Stimulated activated CD8-positive, alpha-beta memory T cell treated with anti-CD3 and anti-CD28 coated beads, Interleukin-15, amount 100 ng/mL, for 4 hours (primary cell): ENCODE measurements at regions not wholly inside any gene's neighbourhood (a gene's known extent, or its start where the extent isn't known, plus 50 kb on each side); places are given as distances from the start of the nearest gene placed in this dataset.

Experiments
- DNase-seq, 2 donors: peaks; one replicate each; pipeline ENCODE4 v3.0.0-alpha.2; 2020; ENCODE audit warnings: low read depth in 2 of 2

DNA sequence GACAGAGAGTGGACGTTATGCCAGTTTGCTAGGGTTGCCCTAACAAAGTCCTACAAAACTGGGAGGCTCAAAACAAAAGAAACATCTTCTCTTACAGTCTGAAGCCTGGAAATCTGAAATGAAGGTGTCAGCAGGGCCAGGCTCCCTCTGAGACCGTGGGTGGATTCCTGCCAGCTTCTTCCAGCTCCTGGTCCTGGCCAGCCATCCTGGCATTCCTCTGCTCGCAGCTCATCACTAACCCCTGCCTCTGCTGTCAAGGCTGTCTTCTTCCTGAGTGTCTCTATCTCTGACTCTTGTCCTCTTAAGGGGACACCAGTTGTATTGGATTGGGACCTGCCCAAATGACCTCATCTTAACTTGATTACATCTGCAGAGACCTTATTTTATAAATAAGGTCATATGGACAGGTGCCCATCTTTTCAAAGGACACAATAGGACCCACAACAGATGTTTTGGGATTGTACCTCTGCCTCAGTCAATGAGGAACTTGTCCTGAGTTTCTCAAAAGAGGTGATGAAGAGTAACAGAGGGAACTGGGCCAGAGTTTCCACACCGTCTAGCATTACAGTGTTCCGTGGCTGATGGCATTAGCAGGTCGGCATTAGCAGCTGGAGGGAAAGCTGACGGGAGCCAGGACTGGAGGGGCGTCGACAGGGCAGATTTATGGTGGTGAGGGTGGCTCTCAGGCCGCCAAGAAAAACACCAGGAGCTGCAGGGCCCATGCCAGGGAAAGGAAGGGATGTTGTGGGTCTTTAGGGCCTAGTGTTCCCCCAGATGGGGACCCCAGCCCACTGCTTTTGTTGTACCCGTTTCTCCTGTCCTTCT lies 157.3 kb downstream of the TBXT start:
- DNase-seq, result no peak

DNA sequence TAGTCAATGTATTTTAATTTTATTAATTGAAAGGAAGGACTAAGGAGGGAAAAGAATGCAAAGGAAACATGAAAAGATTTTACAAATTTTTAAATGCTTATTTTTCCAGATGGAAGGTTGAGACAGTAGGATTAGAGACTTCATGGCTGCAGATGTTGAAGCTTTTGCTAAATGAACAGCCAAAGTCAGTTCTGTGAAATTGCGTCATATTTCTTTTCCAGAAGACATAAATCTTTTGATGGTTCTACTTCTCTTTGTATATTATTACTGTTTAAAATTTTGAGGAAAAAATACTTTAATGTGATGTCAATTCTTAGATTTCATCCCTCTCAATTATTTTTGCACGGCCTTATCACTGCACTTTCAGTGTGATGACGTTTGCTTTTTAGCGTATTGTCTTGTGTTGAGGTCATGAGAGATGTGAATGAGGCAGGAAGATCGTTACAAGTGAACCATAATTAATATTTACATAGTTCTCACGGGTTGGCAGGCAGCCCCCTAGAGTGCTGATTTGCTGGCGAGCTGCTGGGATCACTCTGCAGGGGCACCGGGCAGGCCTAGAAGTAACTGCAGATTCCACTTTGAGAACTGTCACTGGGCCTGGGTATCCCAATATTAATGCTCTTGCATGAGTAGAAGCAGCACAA lies 158.1 kb downstream of the TBXT start:
- DNase-seq, result no peak

DNA sequence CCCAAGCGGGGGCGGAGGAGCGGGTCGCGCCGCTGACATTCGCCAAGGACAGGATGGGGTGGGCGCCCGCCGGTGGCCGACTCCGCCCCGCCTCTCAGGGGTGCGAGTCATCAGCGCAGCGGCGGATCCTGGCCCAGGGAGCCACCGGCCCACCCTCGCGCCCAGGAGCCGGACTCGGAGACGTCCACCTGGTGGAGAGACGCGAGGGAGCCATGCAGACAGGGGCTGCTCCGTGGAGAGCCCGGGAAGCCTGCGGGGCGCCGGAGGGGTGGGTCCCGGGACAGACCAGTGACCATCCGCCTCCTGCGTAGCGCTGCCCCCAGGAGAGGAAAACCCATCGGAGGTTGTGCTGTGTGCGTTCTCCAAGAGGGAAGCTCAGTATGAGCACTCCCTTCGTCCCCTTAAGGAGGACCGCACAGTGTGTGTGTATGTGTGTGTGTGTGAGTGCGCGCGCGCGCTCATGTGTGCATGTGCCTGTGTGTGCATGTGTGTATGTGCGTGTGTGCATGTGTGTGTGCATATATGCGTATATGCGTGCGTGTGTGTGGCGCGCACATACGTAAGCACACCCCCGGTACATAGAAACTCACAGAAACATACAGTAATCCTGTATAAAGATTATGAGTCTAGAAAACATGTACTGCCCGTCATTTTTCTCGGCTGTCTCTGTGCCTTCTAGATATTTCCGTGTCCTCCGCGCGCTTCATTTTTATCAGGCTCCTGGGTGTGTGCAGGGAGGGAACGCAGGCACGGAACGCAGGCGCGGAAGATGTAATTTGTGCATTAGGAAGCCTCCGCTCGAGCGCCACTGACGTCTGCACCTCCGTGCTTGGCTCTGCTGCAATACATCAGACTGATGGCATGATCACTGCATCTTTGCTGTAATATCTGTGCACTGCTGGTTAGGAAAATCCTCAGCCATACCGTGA lies 158.9 kb downstream of the TBXT start:
- no peak for DNase-seq

DNA sequence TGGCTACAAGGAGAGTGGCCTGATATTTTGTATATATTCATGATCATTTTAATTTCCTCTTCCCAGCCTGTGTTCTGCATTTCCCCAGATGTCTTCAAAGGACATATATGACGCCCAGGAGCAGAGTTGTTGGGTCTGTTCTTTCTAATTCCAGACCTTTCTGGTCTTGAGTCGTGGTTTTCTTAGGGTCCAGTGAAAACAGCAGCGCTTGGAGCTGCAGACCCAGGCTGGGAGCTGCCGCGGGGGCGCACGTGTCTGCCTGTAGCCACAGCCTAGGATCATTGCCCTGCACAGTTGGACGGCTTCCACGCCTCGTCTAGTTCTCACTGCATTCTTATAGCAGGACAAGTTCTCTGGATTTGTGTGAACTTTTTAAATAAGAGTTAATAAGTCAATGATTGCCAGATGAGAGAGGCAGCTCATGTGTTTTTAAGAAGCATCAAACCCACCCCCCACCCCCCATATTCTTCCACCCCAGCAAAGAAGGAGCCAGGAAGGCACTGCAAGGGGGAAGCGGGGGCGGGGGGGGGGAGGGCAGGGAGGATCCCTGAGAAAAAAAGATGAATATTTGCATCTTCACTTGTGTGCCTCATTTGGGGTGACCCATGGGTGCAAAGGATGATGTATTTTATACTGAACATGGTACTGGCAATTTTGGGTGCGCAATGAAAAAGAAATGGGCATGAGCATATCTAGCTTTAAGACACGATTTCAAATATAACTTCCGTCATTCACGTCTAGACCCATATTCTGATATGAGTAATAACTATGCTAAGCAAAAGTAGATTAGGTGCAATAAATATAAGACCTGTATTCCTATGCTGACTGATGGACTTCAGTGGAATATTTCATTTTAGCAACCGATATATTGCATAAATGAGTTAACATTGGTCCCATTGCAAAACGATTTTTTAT lies 160.0 kb downstream of the TBXT start:
- DNase-seq, result no peak

DNA sequence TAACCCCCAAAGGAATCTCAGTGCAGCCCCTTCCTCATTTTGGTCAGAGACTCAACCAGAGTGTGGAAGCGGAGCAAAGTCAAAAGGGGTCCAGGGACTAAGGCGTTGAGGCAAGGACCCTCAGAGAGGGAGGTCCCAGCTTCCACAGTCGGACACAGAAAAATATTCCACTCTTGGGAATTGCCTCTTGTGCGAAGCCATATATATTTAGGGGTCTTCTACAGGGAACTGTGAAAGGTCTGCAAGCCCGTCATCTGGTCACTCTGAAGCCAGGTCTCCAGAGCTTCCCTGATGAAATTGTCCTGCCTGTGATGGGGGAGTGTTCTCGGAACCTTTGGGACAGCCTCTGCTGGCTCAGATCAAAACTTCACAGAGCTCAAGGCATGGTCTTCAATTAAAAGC lies 160.8 kb downstream of the TBXT start:
- no peak for DNase-seq

DNA sequence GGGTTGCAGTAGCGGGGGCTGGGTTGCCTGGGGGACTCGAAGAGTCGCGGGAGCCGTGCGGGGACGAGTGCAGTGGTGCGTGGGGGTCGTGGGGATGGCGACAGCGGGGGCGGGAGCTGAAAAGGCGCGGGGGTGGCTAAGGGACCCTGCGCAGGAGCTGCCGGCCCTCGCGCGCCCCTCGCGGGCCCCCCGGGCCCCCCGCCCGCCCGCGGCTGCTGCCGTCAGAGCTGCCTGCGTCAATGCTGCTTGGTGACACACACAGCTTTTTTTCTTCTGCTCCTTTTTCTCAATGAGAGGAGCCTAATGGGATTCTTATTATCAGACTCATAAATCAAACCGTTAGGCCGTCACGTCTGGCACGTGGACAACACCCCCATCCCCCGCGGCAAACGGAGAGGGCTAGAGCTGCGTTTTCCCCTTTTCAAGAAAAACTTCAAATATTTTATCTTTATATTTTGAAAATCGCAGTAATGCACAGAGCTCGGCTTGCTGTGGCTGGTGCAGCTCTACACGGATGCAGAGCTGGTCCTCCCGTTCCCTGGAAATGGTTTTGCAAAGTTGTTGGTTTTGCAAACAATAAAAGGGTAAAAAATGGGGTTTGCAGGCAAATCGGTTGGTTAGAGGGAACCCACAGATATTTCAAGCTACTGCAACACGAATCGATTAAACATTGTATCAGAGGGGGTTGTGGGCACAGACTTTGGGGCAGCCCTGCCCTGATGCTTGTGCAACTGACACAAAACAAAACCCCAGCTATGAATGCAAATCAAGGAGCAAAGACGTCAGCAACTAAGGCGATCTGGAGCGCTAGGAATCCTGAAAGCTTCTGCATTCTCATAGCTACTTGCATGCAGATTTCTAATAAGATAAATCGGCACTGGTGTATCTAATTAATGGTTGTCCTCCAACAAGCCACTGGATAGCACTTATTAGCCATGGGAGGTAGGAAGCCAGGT lies 161.4 kb downstream of the TBXT start:
- DNase-seq, result no peak

DNA sequence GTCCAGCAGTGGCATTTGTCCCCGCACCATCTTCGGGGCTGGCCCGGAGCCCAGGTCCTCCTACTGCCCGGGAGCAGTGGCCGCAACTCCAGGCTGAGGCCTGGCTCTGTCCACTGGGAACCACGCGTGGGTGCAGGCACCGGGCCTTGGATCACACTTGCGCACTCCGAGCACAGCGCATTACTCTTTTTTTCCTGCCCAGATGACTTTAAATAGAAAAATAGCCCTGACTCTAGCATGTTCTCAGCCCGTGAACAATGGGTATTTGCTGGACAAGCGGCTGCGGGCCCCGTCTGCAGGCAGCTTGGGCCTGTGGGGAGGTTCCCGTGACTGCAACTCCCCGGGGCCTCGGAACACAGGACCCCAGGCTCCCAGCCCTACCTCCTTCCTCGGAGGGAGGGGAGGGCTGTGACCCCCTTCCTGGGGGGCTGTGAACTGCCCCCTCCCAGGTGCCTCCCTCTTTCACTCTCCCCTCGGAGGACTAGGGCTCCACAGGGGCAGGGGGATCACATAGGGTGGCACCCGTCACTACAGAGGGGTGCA lies 162.2 kb downstream of the TBXT start:
- DNase-seq, result no peak

DNA sequence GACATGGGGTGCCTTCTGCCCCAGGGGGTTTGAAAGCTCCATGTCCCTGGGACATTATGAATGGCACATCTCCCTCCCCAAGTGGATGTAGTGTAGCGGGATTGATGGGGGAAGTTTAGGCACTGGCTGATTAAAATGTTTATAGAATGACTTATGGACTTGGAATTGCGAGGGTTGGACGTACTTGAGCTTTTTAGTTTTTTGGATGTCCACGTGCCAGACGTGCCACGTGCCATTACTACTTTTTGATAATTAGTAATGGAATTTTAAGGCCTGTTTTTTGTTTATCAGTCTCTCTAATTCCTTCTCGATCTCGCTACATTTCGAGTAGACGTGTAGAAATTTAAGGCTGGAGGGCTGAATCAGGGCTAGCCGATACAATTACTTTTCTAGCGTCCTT lies 162.8 kb downstream of the TBXT start:
- DNase-seq, result no peak

DNA sequence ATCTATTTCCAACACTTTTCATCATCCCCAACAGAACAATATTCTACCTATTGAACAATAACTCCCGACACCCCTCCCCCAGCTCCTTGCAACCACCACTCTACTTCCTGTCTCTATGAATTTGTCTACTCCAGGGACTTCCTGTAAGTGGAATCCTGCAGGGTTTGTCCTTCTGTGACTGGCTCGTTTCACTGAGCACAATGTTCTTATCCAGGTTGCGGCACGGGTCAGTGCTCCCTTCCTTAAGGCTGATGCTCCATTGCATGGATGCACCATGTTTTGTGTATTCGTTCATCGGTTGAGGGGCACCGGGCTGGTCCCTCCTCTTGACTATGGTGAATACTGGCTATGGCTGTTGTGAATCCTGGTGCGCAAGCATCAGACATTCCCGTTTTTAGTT lies 163.2 kb downstream of the TBXT start:
- no peak for DNase-seq

DNA sequence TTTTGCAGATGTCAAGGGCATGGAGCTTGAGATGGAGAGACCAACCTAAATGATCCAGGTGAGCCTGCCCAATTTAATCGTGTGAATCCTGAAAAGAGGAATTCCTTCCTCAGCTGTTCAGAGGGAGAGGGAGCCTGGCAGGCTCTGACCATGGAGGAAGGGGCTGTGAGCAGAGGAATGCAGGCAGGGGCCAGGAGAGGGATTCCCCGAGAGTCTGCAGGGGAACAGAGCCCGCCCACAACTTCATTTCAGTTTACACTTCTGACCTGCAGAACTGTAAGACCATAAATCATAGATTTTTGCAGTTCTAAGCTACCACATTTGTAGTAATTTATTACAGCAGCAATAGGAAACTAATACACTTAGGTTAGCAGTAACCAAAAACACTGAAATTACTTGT lies 164.1 kb downstream of the TBXT start:
- DNase-seq, result no peak

DNA sequence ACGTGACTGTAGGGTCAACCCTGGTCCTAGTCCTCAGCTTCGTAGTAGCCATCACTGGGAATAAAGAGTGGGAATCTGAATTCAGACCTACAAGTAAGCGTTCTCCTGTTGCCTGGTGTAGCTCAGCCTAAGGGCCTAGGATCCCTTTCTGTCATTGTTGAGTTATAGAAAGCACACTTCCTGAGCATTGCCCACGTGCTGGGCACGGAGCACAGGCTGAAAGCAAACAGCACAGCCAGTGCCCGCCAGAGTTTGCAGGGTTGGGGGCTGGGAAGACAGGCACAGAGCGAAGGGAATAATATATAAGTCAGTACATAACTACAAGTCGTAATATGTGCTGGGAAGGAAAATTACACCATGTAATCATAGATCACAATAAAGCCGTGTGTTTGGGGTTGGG lies 166.3 kb downstream of the TBXT start:
- no peak for DNase-seq

DNA sequence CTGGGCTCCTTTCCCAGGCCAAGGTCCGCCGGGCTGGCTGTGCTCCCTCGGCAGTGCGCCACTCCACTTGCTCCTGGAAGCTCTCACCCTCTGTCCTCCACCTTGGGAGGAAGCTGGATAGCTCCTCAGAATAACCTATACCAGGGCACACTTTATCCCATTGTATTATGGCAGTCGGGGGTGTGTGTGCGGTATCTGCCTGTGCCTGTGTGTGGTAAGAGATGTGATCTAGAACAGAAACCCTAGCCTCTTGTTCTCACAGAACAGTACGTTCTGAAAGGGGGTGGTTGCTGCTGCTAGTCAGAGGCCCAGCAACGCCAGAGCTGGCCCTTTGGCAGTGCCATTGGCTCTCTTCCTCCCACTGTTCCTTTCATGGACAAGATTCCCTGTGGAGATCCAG lies 168.4 kb downstream of the TBXT start:
- DNase-seq, result no peak

DNA sequence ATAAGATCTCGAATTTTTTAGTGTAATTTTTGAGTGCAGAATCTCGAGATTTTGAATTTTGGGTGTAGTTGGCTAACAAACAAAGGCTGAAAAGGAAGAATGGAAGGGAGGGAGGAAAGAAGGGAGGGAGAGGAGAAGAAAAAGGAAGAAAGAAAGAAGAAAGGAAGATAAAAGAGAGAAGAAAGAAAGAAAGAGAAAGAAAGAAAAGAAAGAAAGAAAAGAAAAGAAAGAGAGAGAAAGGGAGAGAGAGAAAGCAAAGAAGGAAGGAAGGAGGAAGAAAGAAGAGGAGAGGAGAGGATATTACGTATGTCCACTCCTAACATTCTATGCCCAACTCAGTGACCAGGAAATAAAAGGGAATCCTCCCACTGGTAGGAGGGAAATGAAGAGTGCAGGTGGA lies 169.6 kb downstream of the TBXT start:
- DNase-seq, result no peak

DNA sequence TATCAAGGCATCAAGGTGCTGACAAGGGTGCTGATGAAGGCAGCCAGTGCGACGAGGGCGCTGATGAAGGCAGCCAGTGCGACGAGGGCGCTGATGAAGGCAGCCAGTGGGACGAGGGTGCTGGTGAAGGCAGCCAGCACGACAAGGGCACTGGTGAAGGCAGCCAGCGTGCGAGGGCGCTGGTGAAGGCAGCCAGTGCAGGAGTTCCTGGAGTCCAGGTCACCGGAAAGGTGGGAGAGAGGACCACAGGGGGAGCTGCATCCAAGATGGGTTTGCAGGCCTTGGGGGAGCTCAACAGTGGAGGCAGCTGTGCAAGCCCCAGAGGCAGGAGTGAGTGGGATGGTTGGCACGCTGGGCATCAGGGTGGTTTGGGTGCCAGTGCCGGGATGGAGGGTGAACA lies 176.3 kb downstream of the TBXT start:
- DNase-seq, result no peak

DNA sequence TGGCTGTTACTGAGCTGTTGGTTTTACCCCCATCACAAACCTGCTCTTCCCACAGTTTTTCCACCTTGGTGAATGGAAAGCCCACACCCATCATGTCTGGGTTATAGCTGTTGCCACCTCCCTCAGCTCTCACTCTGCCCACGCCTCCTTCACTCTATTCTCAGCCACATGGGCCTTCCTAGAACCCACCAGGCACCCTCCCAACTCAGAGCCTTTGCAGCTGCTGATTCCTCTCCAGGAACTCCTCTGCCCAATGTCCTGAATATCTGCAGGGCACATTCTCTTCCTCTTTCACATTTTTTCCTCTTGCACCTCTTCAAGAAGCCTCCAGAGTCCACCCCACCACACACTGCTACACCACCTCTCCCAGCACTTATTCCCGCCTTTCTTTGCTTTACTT lies 177.4 kb downstream of the TBXT start:
- no peak for DNase-seq

DNA sequence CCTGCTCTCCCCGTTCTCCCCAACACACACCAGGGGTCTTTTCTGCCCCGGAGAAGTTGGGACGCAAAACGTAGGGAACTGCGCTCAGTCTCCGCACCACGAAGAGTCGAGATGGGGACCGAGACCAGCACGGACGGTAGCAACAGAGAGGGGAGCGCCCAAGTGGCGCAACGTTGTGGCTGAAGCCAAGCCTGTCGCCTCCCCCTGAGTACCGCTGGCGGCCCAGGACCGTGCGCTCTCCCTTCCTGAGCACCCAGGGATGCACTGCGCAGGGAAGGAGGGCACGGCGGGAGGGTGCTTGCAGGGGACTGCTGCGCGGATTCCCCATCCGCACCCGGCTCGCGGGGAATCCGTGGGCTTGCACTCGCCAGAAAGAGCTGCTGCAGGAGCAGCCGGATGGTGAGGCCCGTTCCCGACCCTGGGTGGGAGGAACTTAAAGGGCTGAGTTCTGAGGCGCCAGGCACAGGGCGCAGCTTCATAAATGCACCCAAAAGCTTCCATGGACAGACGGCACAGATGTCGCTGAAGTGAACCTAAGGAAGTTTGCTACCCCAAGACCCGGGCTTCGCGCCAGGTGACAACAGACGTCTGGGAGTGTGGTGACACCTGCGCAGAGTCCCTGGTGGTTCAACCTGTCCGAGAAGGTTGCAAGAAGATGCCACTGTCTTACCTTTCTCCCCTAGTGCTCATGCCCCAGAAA lies 178.7 kb downstream of the TBXT start:
- no peak for DNase-seq

DNA sequence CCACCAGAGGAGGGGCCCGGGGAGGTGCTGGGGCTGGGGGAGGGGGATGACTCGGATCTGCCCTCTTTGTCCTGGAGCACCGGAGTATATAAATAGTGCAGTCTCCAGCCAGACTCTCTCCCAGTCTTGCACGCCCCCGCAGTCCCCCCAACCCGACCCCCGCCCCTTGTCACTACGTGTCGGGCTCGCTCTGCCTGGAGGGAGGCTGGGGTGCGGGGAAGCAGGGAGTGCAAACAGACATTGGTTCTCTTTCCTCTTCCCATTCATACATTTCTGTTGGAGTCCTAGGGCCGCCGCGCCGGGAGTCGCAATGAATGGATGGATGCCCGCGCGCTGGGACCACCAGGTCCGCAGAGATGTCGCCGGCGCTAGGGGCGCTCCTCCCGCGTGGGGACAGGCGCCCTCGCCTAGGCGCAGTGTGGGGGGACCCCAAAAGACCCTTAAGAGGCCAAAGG lies 179.3 kb downstream of the TBXT start:
- DNase-seq, result no peak

DNA sequence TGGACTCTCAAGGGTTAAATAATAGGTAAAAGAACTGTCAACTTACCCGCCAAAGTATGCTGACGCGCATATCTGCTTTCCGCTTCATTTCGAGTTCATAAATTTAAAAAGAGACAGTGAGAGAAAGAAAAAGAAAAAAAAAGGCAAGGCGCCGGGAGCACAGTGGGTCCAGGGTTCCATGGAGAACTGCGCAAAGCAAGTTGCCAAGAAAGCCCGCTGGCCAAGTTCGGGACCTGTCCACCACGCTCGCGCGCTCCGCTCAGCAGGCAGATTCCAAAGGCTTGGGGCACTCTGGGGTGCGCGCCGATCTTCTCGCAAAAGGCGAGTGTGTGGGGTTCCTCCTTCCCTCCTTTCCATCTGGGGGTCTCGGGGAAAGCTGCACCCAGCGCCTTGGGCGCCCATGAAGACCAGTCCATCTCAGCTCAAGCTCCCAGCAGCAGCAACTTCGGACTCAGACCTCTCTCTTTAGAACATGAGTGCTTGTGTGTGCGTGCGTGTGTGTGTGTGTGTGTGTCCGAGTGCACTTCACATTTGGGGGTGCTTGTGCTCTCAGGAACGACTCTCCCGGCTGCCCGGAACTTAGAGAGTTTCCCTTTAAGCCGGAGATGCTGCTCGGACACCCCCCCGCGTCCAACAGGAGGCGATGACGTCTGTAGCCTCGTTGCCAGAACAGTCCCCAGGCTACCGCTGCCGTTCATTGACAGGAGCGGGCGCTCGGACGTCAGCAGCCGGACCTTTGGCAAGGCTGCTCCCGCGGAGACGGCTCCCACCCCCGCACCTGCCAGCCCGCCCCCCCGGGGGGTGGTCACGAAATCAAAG lies 180.0 kb downstream of the TBXT start:
- no peak for DNase-seq
